NCI-H69 (cell line): ENCODE measurements at regions not wholly inside any gene's neighbourhood (a gene's known extent, or its start where the extent isn't known, plus 50 kb on each side); places are given as distances from the start of the nearest gene placed in this dataset.
A peak's percentile ranks its signal among the peaks of the same experiment; 100 is the strongest.
"Not testable (repeated sequence)": the region's sequence is repeated elsewhere in the genome, so short reads cannot be mapped to it uniquely, and the experiment has no call there.

Experiments used
- DNase-seq: peaks from one replicate; lab custom pipeline; 2025; lab: John Stamatoyannopoulos, UW

GRCh38 chr5:67771221-67771620 lies 444.3 kb upstream of the PIK3R1 start:
- DNase-seq = no peak

GRCh38 chr5:67770431-67771025 lies 445.0 kb upstream of the PIK3R1 start:
- DNase-seq = no peak

DNA sequence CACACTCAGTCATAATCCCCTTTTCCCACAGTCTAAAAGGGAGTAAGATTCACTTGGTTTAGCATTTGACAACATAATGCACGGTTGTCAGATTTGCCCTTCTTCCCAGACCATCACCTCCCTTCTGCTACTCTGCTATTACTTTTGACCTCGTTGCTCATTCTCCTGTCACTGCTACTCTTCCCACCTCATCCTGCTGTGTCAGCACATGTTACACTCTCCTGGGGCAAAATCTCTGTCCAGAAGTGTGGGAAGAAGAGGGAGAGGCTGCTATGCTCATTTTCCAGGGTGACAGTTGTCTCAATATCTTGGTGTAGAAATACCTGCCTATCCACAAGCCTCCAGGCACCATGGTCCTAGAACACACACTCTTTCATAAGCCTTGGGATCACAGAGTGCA lies 449.9 kb upstream of the PIK3R1 start:
- no peak for DNase-seq

GRCh38 chr5:67757771-67758170 lies 457.8 kb upstream of the PIK3R1 start:
- not testable (repeated sequence) for DNase-seq

DNA sequence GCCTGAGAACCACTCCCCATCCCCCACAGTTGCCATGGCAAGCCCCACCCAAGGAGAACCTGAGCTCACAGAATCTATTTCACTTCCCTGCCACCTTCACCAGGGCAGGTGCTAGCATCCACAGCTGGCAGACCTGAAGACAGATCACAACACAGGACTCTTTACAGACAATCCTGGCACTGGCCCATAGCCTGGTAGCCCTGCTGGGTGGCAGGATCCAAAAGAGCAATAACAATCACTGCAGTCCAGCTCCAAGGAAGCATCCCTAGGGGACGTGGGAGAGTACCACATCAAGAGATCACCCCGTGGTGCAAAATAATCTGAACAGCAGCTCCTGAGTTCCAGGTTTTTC lies 463.2 kb upstream of the PIK3R1 start:
- DNase-seq = peak; percentile 60

DNA sequence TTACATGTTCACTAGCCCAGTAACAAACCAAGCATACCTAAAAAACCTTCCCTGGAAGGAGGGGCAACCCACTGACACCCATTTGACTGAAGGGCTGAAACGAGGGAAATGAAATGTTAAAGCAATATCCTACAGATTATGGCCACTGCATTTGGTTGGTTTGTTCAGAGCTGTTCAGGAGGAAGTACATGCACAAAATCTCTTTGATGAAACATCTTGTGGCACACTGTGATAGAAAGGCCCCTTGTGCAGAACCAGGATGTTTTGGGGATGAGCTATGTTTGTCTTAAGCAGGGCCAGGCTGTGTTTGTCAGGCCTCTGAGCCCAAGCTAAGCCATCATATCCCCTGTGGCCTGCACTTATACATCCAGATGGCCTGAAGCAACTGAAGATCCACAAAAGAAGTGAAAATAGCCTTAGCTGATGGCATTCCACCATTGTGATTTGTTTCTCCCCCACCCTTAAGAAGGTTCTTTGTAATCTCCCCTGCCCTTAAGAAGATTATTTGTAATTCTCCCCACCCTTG lies 467.3 kb upstream of the PIK3R1 start:
- DNase-seq = no peak

GRCh38 chr5:67747096-67747495 lies 468.5 kb upstream of the PIK3R1 start:
- no peak for DNase-seq

DNA sequence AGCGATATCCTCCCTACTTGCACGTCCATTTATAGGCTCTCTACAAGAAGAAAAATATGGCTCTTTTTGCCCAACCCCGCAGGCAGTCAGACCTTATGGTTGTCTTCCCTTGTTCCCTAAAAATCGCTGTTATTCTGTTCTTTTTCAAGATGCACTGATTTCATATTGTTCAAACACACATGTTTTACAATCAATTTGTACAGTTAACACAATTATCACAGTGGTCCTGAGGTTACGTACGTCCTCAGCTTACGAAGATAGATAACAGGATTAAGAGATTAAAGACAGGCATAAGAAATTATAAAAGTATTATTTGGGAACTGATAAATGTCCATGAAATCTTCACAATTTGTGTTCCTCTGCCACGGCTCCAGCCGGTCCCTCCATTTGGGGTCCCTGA lies 468.9 kb upstream of the PIK3R1 start:
- DNase-seq = not testable (repeated sequence)

DNA sequence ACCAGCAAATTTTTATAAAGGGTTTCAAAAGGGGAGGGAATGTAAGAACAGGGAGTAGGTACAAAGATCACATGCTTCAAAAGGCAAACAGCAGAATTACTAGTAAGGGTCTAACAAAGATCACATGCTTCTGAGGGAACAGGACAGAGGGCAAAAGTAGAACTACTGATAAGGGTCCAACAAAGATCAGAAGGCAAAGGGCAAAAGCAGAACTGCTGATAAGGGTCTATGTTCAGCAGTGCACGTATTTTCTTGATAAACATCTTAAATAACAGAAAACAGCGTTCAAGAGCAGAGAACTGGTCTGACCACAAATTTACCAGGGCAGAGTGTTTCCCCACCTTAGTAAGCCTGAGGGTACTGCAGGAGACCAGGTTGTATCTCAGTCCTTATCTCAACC lies 469.5 kb upstream of the PIK3R1 start:
- no peak for DNase-seq

DNA sequence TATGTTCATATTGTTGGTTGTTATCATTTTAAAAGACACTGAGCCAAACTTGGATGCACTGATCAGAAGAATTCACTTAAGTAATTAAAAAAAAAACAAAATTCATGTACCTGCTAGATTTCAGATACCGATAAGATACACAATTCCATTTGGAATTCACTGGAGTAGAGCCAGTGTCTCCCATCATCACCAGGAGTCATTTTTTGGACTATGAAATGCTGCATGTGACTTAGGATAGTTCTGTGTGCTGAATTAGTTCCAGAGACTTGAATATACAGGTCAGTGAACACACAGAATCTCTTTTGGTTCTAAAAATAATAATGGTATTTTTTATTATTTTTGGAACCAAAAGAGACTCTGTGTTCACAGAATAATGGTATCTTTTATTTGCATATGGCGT lies 482.6 kb upstream of the PIK3R1 start:
- DNase-seq = no peak

GRCh38 chr5:67732471-67732870 lies 483.1 kb upstream of the PIK3R1 start:
- no peak for DNase-seq

GRCh38 chr5:67731886-67732285 lies 483.7 kb upstream of the PIK3R1 start:
- peak; percentile 47 for DNase-seq

GRCh38 chr5:67730917-67731474 lies 484.6 kb upstream of the PIK3R1 start:
- no peak for DNase-seq

DNA sequence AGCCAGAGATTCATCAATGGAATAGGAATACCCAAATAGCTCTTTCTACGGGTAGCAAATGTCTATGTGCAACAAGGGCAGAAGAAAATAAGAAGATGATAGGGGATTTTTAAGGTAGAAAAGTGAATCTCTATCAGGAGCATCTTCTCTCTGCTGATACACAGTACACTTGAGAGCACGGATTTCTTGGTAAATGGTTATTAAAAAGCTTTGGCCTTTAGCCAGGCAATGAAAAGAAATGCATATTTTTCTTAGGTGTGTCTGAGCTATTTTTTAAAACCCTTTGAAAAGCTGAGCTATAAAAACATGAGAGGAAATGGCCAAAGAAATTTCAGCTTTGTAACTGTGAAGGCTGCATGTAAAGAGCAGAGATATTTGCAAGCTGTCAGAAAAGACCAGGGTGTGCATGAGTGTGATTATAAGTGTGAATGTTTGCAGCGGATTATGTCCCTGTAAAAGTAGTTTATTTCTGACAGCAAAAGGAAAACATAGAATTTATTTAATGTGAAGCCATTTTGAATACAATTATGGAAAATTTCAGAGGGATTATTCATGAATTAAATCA lies 487.1 kb upstream of the PIK3R1 start:
- DNase-seq = no peak

DNA sequence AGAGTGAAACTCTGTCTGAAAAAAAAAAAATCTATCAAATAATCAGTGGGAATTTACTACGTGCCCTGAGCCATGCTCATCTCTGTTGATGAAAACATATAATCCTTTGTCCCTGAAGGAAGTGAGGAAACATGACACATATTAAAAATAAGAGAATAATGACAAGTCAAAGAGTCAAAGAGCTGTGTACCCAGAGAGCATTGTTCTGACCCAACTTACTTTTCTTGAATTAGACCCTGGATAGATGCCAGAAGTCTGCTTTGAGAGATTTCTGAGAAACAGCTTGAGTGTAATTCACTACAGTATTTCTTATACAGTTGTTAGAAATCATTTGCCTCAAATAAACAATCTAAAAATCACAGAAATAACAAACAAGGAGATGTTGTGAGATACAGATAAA lies 490.0 kb upstream of the PIK3R1 start:
- no peak for DNase-seq

GRCh38 chr5:67724412-67725135 lies 491.0 kb upstream of the PIK3R1 start:
- peak; percentile 45 for DNase-seq

- no peak for DNase-seq
These were observed 491.7 kb upstream of the PIK3R1 start for GRCh38 chr5:67723873-67724272.

DNA sequence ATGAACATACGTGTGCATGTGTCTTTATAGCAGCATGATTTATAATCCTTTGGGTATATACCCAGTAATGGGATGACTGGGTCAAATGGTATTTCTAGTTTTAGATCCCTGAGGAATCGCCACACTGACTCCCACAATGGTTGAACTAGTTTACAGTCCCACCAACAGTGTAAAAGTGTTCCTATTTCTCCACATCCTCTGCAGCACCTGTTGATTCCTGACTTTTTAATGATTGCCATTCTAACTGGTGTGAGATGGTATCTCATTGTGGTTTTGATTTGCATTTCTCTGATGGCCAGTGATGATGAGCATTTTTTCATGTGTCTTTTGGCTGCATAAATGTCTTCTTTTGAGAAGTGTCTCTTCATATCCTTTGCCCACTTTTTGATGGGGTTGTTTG lies 493.0 kb upstream of the PIK3R1 start:
- not testable (repeated sequence) for DNase-seq

- no peak for DNase-seq
These were observed 495.3 kb upstream of the PIK3R1 start for GRCh38 chr5:67720162-67720772.

- no peak for DNase-seq
These were observed 505.4 kb upstream of the CD180 start for GRCh38 chr5:67702008-67702407.

DNA sequence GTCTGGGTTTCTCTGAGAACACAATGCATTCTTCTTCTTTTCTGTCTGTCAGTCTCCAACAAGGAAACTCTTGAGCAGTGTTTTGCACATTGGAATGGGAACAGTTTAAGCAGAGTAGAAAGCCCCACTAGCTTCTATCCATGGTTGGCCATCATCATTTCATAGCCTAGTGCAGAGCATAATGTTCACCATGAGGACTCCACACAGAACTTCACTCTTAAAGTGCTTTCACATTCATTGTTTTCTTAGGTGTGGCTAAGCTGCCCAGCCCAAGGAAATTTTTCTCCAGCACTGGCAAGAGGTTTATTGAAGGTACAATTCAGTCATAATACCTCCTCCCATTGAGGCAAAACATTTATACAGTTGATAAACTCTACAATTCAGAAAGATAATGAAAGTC lies 503.0 kb upstream of the CD180 start:
- DNase-seq = no peak

DNA sequence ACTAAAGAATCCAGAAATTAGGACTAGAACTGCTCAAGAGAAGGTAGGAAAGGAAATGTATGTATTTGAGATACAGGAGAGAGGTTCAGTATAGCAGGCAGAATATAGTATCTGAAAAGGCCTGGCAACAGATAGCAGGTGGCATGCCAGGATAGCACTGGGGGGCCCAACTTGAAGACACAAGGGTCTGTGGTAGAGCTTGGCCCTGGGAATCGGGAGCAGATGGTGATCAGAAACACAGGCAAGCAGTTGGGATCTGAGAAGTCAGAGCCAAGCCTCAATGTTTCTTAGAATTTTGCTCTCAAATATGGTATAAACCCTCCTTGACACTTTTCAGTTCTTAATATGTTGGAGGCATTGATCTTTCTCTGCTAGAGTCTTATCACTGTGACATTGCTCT lies 499.8 kb upstream of the CD180 start:
- no peak for DNase-seq

GRCh38 chr5:67695369-67695768 lies 498.8 kb upstream of the CD180 start:
- DNase-seq = no peak
